Neural cell (in vitro differentiated cells): ENCODE measurements at regions not wholly inside any gene's neighbourhood (a gene's known extent, or its start where the extent isn't known, plus 50 kb on each side); places are given as distances from the start of the nearest gene placed in this dataset.

Source experiments
- H2AFZ ChIP-seq: fragments of 200-600, 300-800 bp; sonication (generic), shearing (Covaris generic); 2 replicates; pipeline ENCODE4 v1.6.0; 2014; ENCODE audit warnings: low read depth, mild to moderate bottlenecking, antibody characterized with exemption, low read length, moderate library complexity
- H3F3A ChIP-seq: fragments of 200-600 bp; shearing (Covaris generic); 2 replicates; pipeline ENCODE4 v1.6.1; 2016; ENCODE audit warnings: mild to moderate bottlenecking, moderate library complexity, mixed read lengths, antibody characterized with exemption, low read length; ENCODE audit not compliant: insufficient read depth, poor library complexity, severe bottlenecking
- H3K27ac ChIP-seq: fragments of 200-600, 300-800 bp; sonication (generic), shearing (Covaris generic); 2 replicates; pipeline ENCODE4 v1.5.1; 2014; ENCODE audit warnings: mild to moderate bottlenecking, low read length, moderate library complexity
- H3K27me3 ChIP-seq: fragments of 300-800, 200-600 bp; sonication (generic), shearing (Covaris generic); 2 replicates; pipeline ENCODE4 v1.6.0; 2014; ENCODE audit warnings: mild to moderate bottlenecking, low read depth, low read length, moderate library complexity; ENCODE audit not compliant: insufficient read depth
- H3K36me3 ChIP-seq: fragments of 300-800, 200-600 bp; sonication (generic), shearing (Covaris generic); 2 replicates; pipeline ENCODE4 v1.5.1; 2014; ENCODE audit warnings: mild to moderate bottlenecking, antibody characterized with exemption, low read length, moderate library complexity; ENCODE audit not compliant: insufficient read depth
- H3K4me2 ChIP-seq: fragments of 300-800, 200-600 bp; sonication (generic), shearing (Covaris generic); 2 replicates; pipeline ENCODE4 v1.6.0; 2014; ENCODE audit warnings: mild to moderate bottlenecking, low read length
- H3K4me3 ChIP-seq: fragments of 300-800, 200-600 bp; sonication (generic), shearing (Covaris generic); 2 replicates; pipeline ENCODE4 v1.5.1; 2014; ENCODE audit warnings: mild to moderate bottlenecking, low read length, moderate library complexity
- H3K79me2 ChIP-seq: fragments of 200-600 bp; shearing (Covaris generic); replicated peaks from 2 replicates; pipeline ENCODE4 v1.6.0; 2014; ENCODE audit warnings: mild to moderate bottlenecking, low read length, moderate library complexity; ENCODE audit not compliant: insufficient read depth
- H3K9ac ChIP-seq: fragments of 300-800, 200-600 bp; sonication (generic), shearing (Covaris generic); 2 replicates; pipeline ENCODE4 v1.6.1; 2016; ENCODE audit warnings: mild to moderate bottlenecking, low read length, mixed read lengths
- H3K9me2 ChIP-seq: fragments of 200-600 bp; shearing (Covaris generic); 2 replicates; pipeline ENCODE4 v1.6.1; 2016; ENCODE audit warnings: mild to moderate bottlenecking, low read length, mixed read lengths; ENCODE audit not compliant: insufficient read depth
- H3K9me3 ChIP-seq: fragments of 200-600, 300-800 bp; sonication (generic), shearing (Covaris generic); 2 replicates; pipeline ENCODE4 v1.6.1; 2016; ENCODE audit warnings: mild to moderate bottlenecking, mixed run types, low read length, moderate library complexity, mixed read lengths
- H4K20me1 ChIP-seq: fragments of 200-600 bp; shearing (Covaris generic); 2 replicates; pipeline ENCODE4 v1.6.1; 2016; ENCODE audit warnings: mild to moderate bottlenecking, mixed run types; ENCODE audit not compliant: insufficient read depth
- CTCF ChIP-seq: fragments of 450-650 bp; IDR thresholded peaks from 2 replicates; pipeline ENCODE4 v1.5.1; 2014; ENCODE audit warnings: antibody characterized with exemption, mild to moderate bottlenecking, moderate library complexity; ENCODE audit not compliant: poor library complexity, severe bottlenecking
- EP300 ChIP-seq: fragments of 450-650 bp; conservative IDR thresholded peaks from 2 replicates; pipeline ENCODE4 v1.6.1; 2014; ENCODE audit warnings: antibody characterized with exemption, mild to moderate bottlenecking, moderate library complexity; ENCODE audit not compliant: poor library complexity, severe bottlenecking
- EZH2 ChIP-seq: fragments of 200-600, 300-800 bp; shearing (Covaris generic), sonication (generic); IDR thresholded peaks from 2 replicates; pipeline ENCODE4 v1.6.1; 2014; ENCODE audit warnings: antibody characterized with exemption, low read length, borderline replicate concordance, mild to moderate bottlenecking; ENCODE audit not compliant: insufficient read depth, poor library complexity, severe bottlenecking
- MXI1 ChIP-seq: fragments of 450-650 bp; conservative IDR thresholded peaks from 2 replicates; pipeline ENCODE4 v1.6.1; 2014; ENCODE audit warnings: antibody characterized with exemption, mild to moderate bottlenecking; ENCODE audit not compliant: poor library complexity, severe bottlenecking
- POLR2AphosphoS5 ChIP-seq: IDR thresholded peaks from 2 replicates; pipeline ENCODE4 v1.6.1; 2012
- RAD21 ChIP-seq: fragments of 450-650 bp; conservative IDR thresholded peaks from 2 replicates; pipeline ENCODE4 v1.6.1; 2014; ENCODE audit warnings: antibody characterized with exemption, mild to moderate bottlenecking, moderate library complexity
- SMC3 ChIP-seq: fragments of 450-650 bp; conservative IDR thresholded peaks from 2 replicates; pipeline ENCODE4 v1.6.1; 2014; ENCODE audit warnings: antibody characterized with exemption, mild to moderate bottlenecking, moderate library complexity; ENCODE audit not compliant: poor library complexity
- TAF1 ChIP-seq: IDR thresholded peaks from 2 replicates; pipeline ENCODE4 v1.6.1; 2012; ENCODE audit warnings: low read depth
- TF ChIP-seq, protein P1 (sequence below): IDR thresholded peaks from 2 replicates; pipeline ENCODE4 v1.6.1; 2012; ENCODE audit warnings: borderline replicate concordance

DNA sequence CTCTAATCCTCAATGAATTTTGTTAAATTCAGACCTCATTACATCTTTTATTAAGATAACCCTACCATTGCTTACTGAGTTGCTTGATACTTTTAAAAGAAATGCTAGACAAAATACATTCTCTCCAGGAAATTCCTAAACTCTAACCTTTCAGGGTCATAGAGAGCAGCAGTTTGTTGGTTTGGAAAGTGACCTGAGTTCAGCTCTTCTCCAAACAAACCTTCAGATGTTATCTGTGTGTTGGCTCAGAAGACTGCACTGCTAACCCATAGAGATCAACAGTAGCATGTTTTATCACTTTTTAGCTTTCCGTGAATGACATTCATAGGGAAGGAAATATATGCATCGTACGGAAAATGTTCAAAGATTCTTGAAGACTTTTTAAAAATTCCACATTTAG is 101.8 kb upstream of the VEGFC start:
- Histone ChIP-seq H4K20me1 (no peaks in the 10 kb centered on the region), H3K4me2 (no peak overlapping the region), H3K27me3 (no peaks in the 10 kb centered on the region), H3K4me3 (no peak overlapping the region), H3K9ac (no peak overlapping the region), H3K9me3 (no peaks in the 10 kb centered on the region), H3K36me3 (no peaks in the 10 kb centered on the region), H3K79me2 (no peaks in the 10 kb centered on the region), H3F3A (no peaks in the 10 kb centered on the region), H2AFZ (no peak overlapping the region), H3K9me2 (no peaks in the 10 kb centered on the region), H3K27ac (no peak overlapping the region)
- TF ChIP-seq POLR2AphosphoS5 = no peak
- TF ChIP-seq, protein P1, sequence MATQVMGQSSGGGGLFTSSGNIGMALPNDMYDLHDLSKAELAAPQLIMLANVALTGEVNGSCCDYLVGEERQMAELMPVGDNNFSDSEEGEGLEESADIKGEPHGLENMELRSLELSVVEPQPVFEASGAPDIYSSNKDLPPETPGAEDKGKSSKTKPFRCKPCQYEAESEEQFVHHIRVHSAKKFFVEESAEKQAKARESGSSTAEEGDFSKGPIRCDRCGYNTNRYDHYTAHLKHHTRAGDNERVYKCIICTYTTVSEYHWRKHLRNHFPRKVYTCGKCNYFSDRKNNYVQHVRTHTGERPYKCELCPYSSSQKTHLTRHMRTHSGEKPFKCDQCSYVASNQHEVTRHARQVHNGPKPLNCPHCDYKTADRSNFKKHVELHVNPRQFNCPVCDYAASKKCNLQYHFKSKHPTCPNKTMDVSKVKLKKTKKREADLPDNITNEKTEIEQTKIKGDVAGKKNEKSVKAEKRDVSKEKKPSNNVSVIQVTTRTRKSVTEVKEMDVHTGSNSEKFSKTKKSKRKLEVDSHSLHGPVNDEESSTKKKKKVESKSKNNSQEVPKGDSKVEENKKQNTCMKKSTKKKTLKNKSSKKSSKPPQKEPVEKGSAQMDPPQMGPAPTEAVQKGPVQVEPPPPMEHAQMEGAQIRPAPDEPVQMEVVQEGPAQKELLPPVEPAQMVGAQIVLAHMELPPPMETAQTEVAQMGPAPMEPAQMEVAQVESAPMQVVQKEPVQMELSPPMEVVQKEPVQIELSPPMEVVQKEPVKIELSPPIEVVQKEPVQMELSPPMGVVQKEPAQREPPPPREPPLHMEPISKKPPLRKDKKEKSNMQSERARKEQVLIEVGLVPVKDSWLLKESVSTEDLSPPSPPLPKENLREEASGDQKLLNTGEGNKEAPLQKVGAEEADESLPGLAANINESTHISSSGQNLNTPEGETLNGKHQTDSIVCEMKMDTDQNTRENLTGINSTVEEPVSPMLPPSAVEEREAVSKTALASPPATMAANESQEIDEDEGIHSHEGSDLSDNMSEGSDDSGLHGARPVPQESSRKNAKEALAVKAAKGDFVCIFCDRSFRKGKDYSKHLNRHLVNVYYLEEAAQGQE = no peak
- TF ChIP-seq RAD21 = no peak
- no peak for TF ChIP-seq EP300
- no peak for TF ChIP-seq SMC3
- TF ChIP-seq TAF1 = no peak
- TF ChIP-seq CTCF = no peak
- no peak for TF ChIP-seq MXI1
- TF ChIP-seq EZH2 = no peak

DNA sequence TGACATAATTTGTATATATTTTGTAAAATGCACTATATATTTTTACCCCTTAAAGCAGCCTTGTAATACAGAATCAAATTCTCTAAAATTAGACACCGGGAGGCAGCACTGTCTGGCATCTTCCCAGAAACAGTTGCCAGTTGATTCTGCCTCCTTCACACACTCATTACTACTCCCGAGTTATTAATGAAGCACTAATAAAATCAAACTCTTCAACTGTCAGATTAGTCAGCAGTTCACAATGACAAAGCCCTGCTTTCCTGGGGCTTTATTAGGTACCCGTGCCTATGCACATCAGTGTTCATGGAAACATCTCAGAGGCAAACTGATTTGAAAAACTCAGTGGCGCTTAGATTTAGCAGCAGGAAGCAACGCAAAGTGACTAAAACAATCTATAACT is 103.5 kb upstream of the VEGFC start:
- H3K4me3 ChIP-seq = no peak overlapping the region
- H3K36me3 ChIP-seq = no peaks in the 10 kb centered on the region
- no peaks in the 10 kb centered on the region for H3K9me3 ChIP-seq
- no peaks in the 10 kb centered on the region for H3K9me2 ChIP-seq
- no peaks in the 10 kb centered on the region for H3F3A ChIP-seq
- H4K20me1 ChIP-seq = no peaks in the 10 kb centered on the region
- no peak overlapping the region for H2AFZ ChIP-seq
- no peaks in the 10 kb centered on the region for H3K27me3 ChIP-seq
- no peak overlapping the region for H3K4me2 ChIP-seq
- H3K9ac ChIP-seq = no peak overlapping the region
- H3K79me2 ChIP-seq = no peaks in the 10 kb centered on the region
- no peak overlapping the region for H3K27ac ChIP-seq
- TF ChIP-seq EP300 (no peak), SMC3 (no peak)

- H3K27ac ChIP-seq = no peak overlapping the region
- no peak overlapping the region for H3K9ac ChIP-seq
- no peak overlapping the region for H3K4me2 ChIP-seq
- H4K20me1 ChIP-seq = no peaks in the 10 kb centered on the region
- H3K79me2 ChIP-seq = no peaks in the 10 kb centered on the region
- no peak overlapping the region for H3K4me3 ChIP-seq
- H2AFZ ChIP-seq = no peak overlapping the region
- H3K36me3 ChIP-seq = no peaks in the 10 kb centered on the region
- no peaks in the 10 kb centered on the region for H3F3A ChIP-seq
- TF ChIP-seq RAD21 (no peak), SMC3 (no peak), POLR2AphosphoS5 (no peak), CTCF (no peak), EZH2 (no peak), MXI1 (no peak), EP300 (no peak), TAF1 (no peak)
- TF ChIP-seq, protein P1 = no peak
- H3K27me3 ChIP-seq = no peaks in the 10 kb centered on the region
- no peaks in the 10 kb centered on the region for H3K9me2 ChIP-seq
- H3K9me3 ChIP-seq = no peaks in the 10 kb centered on the region
Observed at GRCh38 chr4:176897226-176897625, 104.5 kb upstream of the VEGFC start.
